ENCODE measurements at regions not wholly inside any gene's neighbourhood (a gene's known extent, or its start where the extent isn't known, plus 50 kb on each side); places are given as distances from the start of the nearest gene placed in this dataset.

DNA sequence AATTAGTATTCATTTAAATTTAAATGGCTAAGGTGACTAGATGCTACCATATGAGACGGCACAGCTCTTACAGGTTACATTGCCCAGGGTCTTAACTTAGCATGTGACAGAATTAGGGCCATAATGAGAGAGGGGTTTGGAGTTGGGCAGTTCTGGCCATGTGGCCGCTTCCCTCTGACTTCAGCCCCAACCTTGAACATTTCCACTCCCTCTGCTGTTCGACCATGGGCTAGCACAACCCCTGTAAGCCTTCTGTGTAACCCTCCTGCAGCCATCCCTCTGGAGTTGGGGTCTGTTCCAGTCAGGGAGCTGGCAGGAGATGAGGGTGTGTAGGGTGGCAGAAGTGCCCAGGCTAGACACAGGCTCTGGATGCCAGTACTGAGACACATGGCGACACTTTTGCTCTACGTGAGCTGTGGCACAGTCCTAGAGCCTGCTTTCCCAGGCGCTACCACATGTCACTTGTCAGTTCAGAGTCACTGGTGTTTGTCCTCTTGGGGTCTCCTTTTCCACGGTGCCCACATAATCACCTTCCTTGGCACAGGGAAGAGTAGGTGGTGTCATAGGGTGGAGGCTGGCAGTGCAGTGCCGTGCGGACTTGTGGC, 128.7 kb upstream of the PITX1 start:
- TF ChIP-seq SIN3A (IDR thresholded peaks at IDR 0.05; ENCODE audit: borderline replicate concordance, insufficient read depth, low read length) (no peak), TAF1 (IDR thresholded peaks at IDR 0.05; ENCODE audit: borderline replicate concordance, insufficient read depth, low read length) (no peak), POLR2AphosphoS5 (IDR thresholded peaks at IDR 0.05; ENCODE audit: low read depth, low read length) (no peak)
